DND-41 (cell line): ENCODE measurements at regions not wholly inside any gene's neighbourhood (a gene's known extent, or its start where the extent isn't known, plus 50 kb on each side); places are given as distances from the start of the nearest gene placed in this dataset.

ENCODE experiments used
- ATAC-seq: fragments of 200-7000 bp; cut with Tn5 transposase; 3 replicates; pipeline ENCODE4 v1.9.1; 2021; ENCODE audit warnings: low read depth; ENCODE audit not compliant: insufficient read depth
- DNase-seq: peaks from one replicate; pipeline ENCODE4 v3.0.0-alpha.2; 2020
- H2AFZ ChIP-seq: 2 replicates; pipeline ENCODE4 v1.6.0; 2012; ENCODE audit warnings: low read depth, low read length
- H3K27ac ChIP-seq: 2 replicates; pipeline ENCODE4 v1.5.1; 2012; ENCODE audit warnings: low read length, inconsistent platforms
- H3K27me3 ChIP-seq: fragments of 200-600 bp; sonication (generic); 2 replicates; pipeline ENCODE4 v1.6.0; 2012; ENCODE audit warnings: low read length, mild to moderate bottlenecking, inconsistent platforms; ENCODE audit not compliant: insufficient read depth, poor library complexity
- H3K36me3 ChIP-seq: 2 replicates; pipeline ENCODE4 v1.5.1; 2012; ENCODE audit warnings: low read length, inconsistent platforms; ENCODE audit not compliant: insufficient read depth
- H3K4me1 ChIP-seq: 2 replicates; pipeline ENCODE4 v1.5.1; 2012; ENCODE audit warnings: mild to moderate bottlenecking, low read length; ENCODE audit not compliant: insufficient read depth
- H3K4me2 ChIP-seq: 2 replicates; pipeline ENCODE4 v1.6.0; 2012; ENCODE audit warnings: mild to moderate bottlenecking, moderate library complexity, low read length, inconsistent platforms; ENCODE audit not compliant: insufficient read depth
- H3K4me3 ChIP-seq, 2 experiments: fragments of 200-600 bp in 1 of 2; shearing (Covaris generic) in 1 of 2; 2 replicates each; pipeline ENCODE4 v1.5.1; 2012 to 2016; ENCODE audit warnings: inconsistent platforms in 2 of 2, low read length in 2 of 2, mild to moderate bottlenecking in 2 of 2, low read depth in 1 of 2, moderate library complexity in 1 of 2
- H3K79me2 ChIP-seq: 2 replicates; pipeline ENCODE4 v1.6.0; 2012; ENCODE audit warnings: low read length, inconsistent platforms; ENCODE audit not compliant: insufficient read depth
- H3K9ac ChIP-seq: 2 replicates; pipeline ENCODE4 v1.6.0; 2012; ENCODE audit warnings: low read depth, mild to moderate bottlenecking, inconsistent platforms, low read length, moderate library complexity
- H3K9me3 ChIP-seq: 2 replicates; pipeline ENCODE4 v1.5.1; 2012; ENCODE audit warnings: low read length, moderate library complexity, mild to moderate bottlenecking, inconsistent platforms; ENCODE audit not compliant: insufficient read depth, severe bottlenecking
- H4K20me1 ChIP-seq: 2 replicates; pipeline ENCODE4 v1.6.0; 2012; ENCODE audit warnings: low read length; ENCODE audit not compliant: insufficient read depth
- EZH2 ChIP-seq: IDR thresholded peaks from 3 replicates; pipeline ENCODE4 v1.6.1; 2012; ENCODE audit warnings: borderline replicate concordance, low read depth, mild to moderate bottlenecking, moderate library complexity, low read length, inconsistent platforms; ENCODE audit not compliant: severe bottlenecking
- TF ChIP-seq, protein P1 (sequence below): IDR thresholded peaks from 2 replicates; pipeline ENCODE4 v1.5.1; 2012; ENCODE audit warnings: borderline replicate concordance, low read length, moderate library complexity, mild to moderate bottlenecking; ENCODE audit not compliant: poor library complexity, severe bottlenecking; ENCODE audit errors: extremely low read depth

DNA sequence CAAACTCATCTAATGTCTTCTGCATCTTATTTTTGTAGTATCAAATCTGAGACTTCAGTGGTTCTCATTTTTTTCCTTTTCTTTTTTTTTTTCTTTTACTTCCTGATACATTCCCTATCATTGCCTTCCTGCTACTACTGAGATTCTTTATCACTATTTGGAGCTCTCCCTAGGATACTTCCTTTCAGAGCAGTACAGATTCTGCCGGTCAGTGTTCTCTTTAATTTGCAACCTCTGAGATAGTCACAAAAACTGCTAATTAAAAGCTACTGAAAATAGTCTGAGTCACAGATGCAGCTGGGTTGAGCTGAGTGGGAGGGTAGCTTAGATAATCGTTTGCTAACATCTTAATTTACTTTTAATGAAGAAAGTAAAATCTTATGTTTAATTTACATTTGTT, 1279.7 kb downstream of the ARAP2 start:
- ATAC-seq = no peak
- H4K20me1 ChIP-seq = no peaks in the 10 kb centered on the region

GRCh38 chr4:34972189-34972588, 1272.1 kb downstream of the ARAP2 start:
- Histone ChIP-seq H3K4me1 (no peaks in the 10 kb centered on the region), H3K9ac (no peak overlapping the region), H3K4me3 (no peak overlapping the region), H3K9me3 (no peaks in the 10 kb centered on the region), H4K20me1 (no peaks in the 10 kb centered on the region), H3K36me3 (no peaks in the 10 kb centered on the region), H3K4me2 (no peak overlapping the region), H3K27ac (no peak overlapping the region), H3K79me2 (no peaks in the 10 kb centered on the region), H2AFZ (no peak overlapping the region), H3K27me3 (no peaks in the 10 kb centered on the region)
- DNase-seq (no peak), ATAC-seq (no peak)
- TF ChIP-seq EZH2 = no peak
- TF ChIP-seq, protein P1, sequence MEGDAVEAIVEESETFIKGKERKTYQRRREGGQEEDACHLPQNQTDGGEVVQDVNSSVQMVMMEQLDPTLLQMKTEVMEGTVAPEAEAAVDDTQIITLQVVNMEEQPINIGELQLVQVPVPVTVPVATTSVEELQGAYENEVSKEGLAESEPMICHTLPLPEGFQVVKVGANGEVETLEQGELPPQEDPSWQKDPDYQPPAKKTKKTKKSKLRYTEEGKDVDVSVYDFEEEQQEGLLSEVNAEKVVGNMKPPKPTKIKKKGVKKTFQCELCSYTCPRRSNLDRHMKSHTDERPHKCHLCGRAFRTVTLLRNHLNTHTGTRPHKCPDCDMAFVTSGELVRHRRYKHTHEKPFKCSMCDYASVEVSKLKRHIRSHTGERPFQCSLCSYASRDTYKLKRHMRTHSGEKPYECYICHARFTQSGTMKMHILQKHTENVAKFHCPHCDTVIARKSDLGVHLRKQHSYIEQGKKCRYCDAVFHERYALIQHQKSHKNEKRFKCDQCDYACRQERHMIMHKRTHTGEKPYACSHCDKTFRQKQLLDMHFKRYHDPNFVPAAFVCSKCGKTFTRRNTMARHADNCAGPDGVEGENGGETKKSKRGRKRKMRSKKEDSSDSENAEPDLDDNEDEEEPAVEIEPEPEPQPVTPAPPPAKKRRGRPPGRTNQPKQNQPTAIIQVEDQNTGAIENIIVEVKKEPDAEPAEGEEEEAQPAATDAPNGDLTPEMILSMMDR = no peak

More for the DNA sequence above, 1279.7 kb downstream of the ARAP2 start:
- H3K4me3 ChIP-seq = no peak overlapping the region
- H3K4me2 ChIP-seq = no peak overlapping the region
- no peaks in the 10 kb centered on the region for H3K9me3 ChIP-seq
- no peaks in the 10 kb centered on the region for H3K4me1 ChIP-seq
- no peak for DNase-seq
- no peak overlapping the region for H2AFZ ChIP-seq
- H3K9ac ChIP-seq = no peak overlapping the region
- no peaks in the 10 kb centered on the region for H3K36me3 ChIP-seq
- TF ChIP-seq EZH2 = no peak
- TF ChIP-seq, protein P1 = no peak
- H3K27ac ChIP-seq = no peak overlapping the region
- no peaks in the 10 kb centered on the region for H3K79me2 ChIP-seq
- no peaks in the 10 kb centered on the region for H3K27me3 ChIP-seq

DNA sequence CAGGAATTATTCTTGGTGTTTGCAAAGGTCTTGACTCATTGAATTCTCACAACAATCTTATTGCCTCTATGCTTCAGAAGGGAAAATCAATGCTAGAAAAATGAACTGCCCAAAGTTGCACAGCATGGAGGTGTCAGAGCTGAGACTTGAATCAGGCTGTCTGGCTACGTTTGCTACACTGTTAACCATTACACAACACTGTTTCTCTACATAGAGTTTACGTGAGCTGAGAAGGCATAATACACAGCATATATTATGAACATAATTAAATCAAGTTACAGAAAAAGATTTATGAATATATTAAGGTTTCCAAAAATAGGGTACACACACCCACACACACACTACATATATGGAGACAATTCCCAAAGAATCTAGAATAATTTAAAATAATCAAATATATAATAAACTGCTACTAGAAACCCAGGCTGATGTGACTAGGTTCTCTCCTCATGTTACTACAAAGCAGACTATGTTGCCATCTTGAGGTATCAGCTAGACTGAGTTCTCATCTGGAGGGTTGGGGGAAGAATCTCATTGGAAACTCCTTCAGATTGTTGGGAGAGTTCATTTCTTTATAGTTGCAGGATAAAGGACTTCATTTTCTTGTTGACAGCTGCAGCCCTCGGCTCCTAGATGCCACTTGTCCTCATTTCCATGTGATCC, 1270.5 kb downstream of the ARAP2 start:
- DNase-seq (no peak), ATAC-seq (no peak)
- H3K36me3 ChIP-seq = no peaks in the 10 kb centered on the region
- H3K9me3 ChIP-seq = no peaks in the 10 kb centered on the region
- no peak overlapping the region for H3K4me3 ChIP-seq
- no peaks in the 10 kb centered on the region for H3K27me3 ChIP-seq
- H3K4me2 ChIP-seq = no peak overlapping the region
- no peak overlapping the region for H3K27ac ChIP-seq
- no peak overlapping the region for H2AFZ ChIP-seq
- H3K9ac ChIP-seq = no peak overlapping the region
- H4K20me1 ChIP-seq = no peaks in the 10 kb centered on the region
- TF ChIP-seq, protein P1 = no peak
- TF ChIP-seq EZH2 = no peak
- no peaks in the 10 kb centered on the region for H3K79me2 ChIP-seq
- no peaks in the 10 kb centered on the region for H3K4me1 ChIP-seq
